Ovary (tissue), 3 donors: ENCODE measurements at regions not wholly inside any gene's neighbourhood (a gene's known extent, or its start where the extent isn't known, plus 50 kb on each side); places are given as distances from the start of the nearest gene placed in this dataset.

Experiments
- CTCF ChIP-seq, 3 donors: fragments of 450-650 bp in 2 of 3; fragments of 200-600 bp in 1 of 3; IDR thresholded peaks; one replicate each; pipeline versions ENCODE4 v1.5.1 to v1.8.0; 2016 to 2022; ENCODE audit warnings: antibody characterized with exemption in 3 of 3, mild to moderate bottlenecking in 1 of 3
- POLR2A ChIP-seq: fragments of 450-650 bp; IDR thresholded peaks from one replicate; pipeline ENCODE4 v1.6.1; 2017; ENCODE audit warnings: antibody characterized with exemption, mild to moderate bottlenecking, moderate library complexity
- donor health status: DM: no; HTN: no; CAD: no.

GRCh38 chr12:42020226-42020625 is 124.4 kb downstream of the GXYLT1 start:
- TF ChIP-seq CTCF (IDR thresholded peaks at IDR 0.05) (no peak), POLR2A (no peak)
